Activated naive CD4-positive, alpha-beta T cell treated with anti-CD3 and anti-CD28 coated beads for 36 hours (primary cell): ENCODE measurements at regions not wholly inside any gene's neighbourhood (a gene's known extent, or its start where the extent isn't known, plus 50 kb on each side); places are given as distances from the start of the nearest gene placed in this dataset.

Experiments
- CTCF ChIA-PET: fragments of 350-600 bp; sonication (Branson Sonifier 250); formaldehyde crosslinking; loops from one replicate; lab custom pipeline; 2021; ENCODE audit warnings: antibody characterized with exemption; lab: Charles Lee
- DNase-seq: peaks from one replicate; pipeline ENCODE4 v3.0.0-alpha.2; 2020
- H3K27ac Mint-ChIP-seq: one replicate; pipeline ENCODE4 v1.8.0; 2021; ENCODE audit warnings: mild to moderate bottlenecking, mixed read lengths
- H3K27me3 Mint-ChIP-seq: one replicate; pipeline ENCODE4 v1.8.0; 2021; ENCODE audit warnings: low read depth, mixed read lengths
- H3K36me3 Mint-ChIP-seq: one replicate; pipeline ENCODE4 v1.8.0; 2021; ENCODE audit warnings: low read depth, mixed read lengths
- H3K4me1 Mint-ChIP-seq: one replicate; pipeline ENCODE4 v1.8.0; 2021; ENCODE audit warnings: low read depth, mixed read lengths
- H3K4me3 Mint-ChIP-seq: one replicate; pipeline ENCODE4 v1.8.0; 2021; ENCODE audit warnings: mild to moderate bottlenecking, moderate library complexity, mixed read lengths
- H3K9me3 Mint-ChIP-seq: one replicate; pipeline ENCODE4 v1.8.0; 2021; ENCODE audit warnings: mixed read lengths
- intact Hi-C: fragments of 100-400 bp; cut with micrococcal nuclease; formaldehyde crosslinking; loops from one replicate; pipeline ENCODE4 v1.15.1; 2023

DNA sequence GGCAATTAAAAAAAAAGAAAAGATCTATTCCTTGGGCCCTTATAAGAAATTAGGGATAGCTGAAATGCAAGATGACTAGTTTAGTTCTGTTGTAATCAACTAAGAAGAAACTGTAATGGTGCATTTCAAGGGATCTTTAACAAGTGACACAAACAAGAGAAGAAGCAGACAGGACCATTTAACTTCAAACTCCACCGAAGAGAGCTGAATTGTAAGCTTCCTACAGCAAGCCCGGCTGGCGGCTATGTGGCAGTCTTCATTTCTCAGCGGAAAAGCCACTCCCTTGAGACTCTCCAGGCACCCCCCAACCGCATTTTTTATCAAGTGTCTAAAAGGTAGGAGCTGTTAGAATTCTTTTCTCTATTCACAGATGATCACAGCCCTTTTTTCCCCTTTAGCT lies 305.2 kb upstream of the ZNF507 start:
- CTCF ChIA-PET, result interaction anchor here (0.7 to 1.4 kb wide), 4 partner anchors 12 to 91 kb away, joined by 3 to 5 read pairs (median 4); no protein-coding TSS in a partner anchor
- H3K27ac Mint-ChIP-seq, result no peak overlapping the region
- intact Hi-C loops, result loop anchor here (5.0 to 10.0 kb wide), 3 partner anchors 185 to 1358 kb away; no protein-coding TSS in a partner anchor

GRCh38 chr19:32041681-32042292 lies 303.6 kb upstream of the ZNF507 start:
- Mint-ChIP-seq H3K4me3 (no peak overlapping the region), H3K9me3 (no peaks in the 10 kb centered on the region), H3K27me3 (peaks cover 27% of the 10 kb centered on the region), H3K36me3 (no peaks in the 10 kb centered on the region), H3K4me1 (peaks cover 6% of the 10 kb centered on the region), H3K27ac (no peak overlapping the region)
- CTCF ChIA-PET, result interaction anchor here (0.8 to 0.9 kb wide), 2 partner anchors 8 to 1158 kb away, joined by 3 to 4 read pairs; no protein-coding TSS in a partner anchor
- peak; percentile 62 for DNase-seq
- intact Hi-C loops, result loop anchor here (5.0 to 10.0 kb wide), 3 partner anchors 183 to 1359 kb away; no protein-coding TSS in a partner anchor

More for the DNA sequence above, 305.2 kb upstream of the ZNF507 start:
- DNase-seq, result no peak
- H3K9me3 Mint-ChIP-seq, result no peaks in the 10 kb centered on the region
- peaks cover 22% of the 10 kb centered on the region for H3K27me3 Mint-ChIP-seq
- no peaks in the 10 kb centered on the region for H3K36me3 Mint-ChIP-seq
- H3K4me3 Mint-ChIP-seq, result no peak overlapping the region
- H3K4me1 Mint-ChIP-seq, result peaks cover 6% of the 10 kb centered on the region

GRCh38 chr19:32047788-32048187 lies 297.6 kb upstream of the ZNF507 start:
- no peaks in the 10 kb centered on the region for H3K9me3 Mint-ChIP-seq
- H3K36me3 Mint-ChIP-seq, result no peaks in the 10 kb centered on the region
- intact Hi-C loops, result loop anchor here (10.0 kb wide), 2 partner anchors 177 to 1263 kb away; no protein-coding TSS in a partner anchor
- CTCF ChIA-PET, result interaction anchor here (0.6 kb wide), 1 partner anchor 671 kb away, joined by 3 read pairs; no protein-coding TSS in a partner anchor
- no peak overlapping the region for H3K4me3 Mint-ChIP-seq
- peaks cover 2% of the 10 kb centered on the region for H3K4me1 Mint-ChIP-seq
- no peak for DNase-seq
- peaks cover 22% of the 10 kb centered on the region for H3K27me3 Mint-ChIP-seq
- no peak overlapping the region for H3K27ac Mint-ChIP-seq

DNA sequence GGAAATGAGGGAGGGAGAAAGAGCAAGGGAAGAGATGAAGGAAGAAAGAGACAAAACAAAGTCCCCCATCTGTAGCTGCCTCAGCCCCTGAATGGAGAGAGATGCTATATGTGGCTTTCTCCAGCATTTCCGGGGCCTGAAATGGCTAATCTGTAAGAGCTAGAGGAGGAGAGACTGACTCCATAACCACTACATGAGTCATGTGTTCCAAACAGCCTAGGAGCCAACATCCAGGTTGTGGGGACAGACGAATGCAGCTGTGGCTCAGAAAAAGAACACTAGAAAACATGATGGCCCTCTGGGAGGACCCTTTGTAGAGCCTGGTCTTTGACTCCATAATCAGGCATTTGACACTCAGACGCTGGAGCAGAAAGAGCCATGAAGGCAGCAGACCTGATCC lies 292.0 kb upstream of the ZNF507 start:
- no peaks in the 10 kb centered on the region for H3K36me3 Mint-ChIP-seq
- no peaks in the 10 kb centered on the region for H3K4me1 Mint-ChIP-seq
- H3K4me3 Mint-ChIP-seq, result no peak overlapping the region
- H3K27me3 Mint-ChIP-seq, result peaks cover 8% of the 10 kb centered on the region
- no peak overlapping the region for H3K27ac Mint-ChIP-seq
- no peaks in the 10 kb centered on the region for H3K9me3 Mint-ChIP-seq
- DNase-seq, result no peak
- intact Hi-C loops, result no loop called here
- CTCF ChIA-PET, result no interaction called here

DNA sequence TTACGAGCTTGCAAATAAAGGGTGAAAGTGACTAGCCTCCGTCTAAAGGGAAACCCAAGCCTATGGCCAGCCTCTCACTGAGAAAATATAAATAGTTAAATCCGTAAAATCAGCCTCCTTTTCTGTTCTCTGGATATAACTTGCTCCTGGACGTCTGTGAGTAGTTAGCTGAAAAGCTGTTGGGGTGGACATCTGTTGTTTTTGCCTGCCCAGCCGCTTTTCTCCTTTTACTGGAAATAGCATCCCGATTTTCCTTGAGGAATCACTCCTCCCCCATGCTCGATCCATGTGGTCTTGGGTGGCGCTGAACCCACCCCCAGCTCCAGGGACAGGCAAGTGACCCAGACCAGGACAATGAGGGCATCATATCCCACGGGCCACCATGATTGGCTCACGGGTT lies 291.5 kb upstream of the ZNF507 start:
- CTCF ChIA-PET, result no interaction called here
- Mint-ChIP-seq H3K27me3 (peaks cover 8% of the 10 kb centered on the region), H3K27ac (no peak overlapping the region), H3K36me3 (no peaks in the 10 kb centered on the region), H3K4me3 (no peak overlapping the region), H3K9me3 (no peaks in the 10 kb centered on the region), H3K4me1 (no peaks in the 10 kb centered on the region)
- intact Hi-C loops, result no loop called here
- DNase-seq, result no peak

DNA sequence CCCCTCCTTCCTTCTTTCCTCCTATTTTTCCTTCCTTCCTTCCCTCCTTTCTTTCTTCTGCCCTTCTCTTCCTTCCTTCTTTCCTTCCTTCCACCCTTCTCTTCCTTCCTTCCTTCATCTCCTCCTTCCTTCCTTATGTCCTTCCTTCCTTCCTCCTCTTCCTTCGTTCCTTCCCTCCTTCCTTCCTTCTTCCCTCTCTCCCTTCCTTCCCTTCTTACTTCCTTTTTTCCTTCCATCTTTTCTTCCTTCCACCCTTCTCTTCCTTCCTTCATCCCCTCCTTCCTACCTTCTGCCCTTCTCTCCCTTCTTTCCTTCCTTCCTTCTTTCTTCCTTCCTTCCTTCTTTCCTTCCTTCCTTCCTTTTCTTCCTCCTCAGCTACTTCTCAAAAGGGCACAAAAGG lies 287.3 kb upstream of the ZNF507 start:
- Mint-ChIP-seq H3K4me3 (no peak overlapping the region), H3K36me3 (no peaks in the 10 kb centered on the region), H3K27me3 (peaks cover 7% of the 10 kb centered on the region), H3K9me3 (no peaks in the 10 kb centered on the region), H3K4me1 (no peaks in the 10 kb centered on the region), H3K27ac (no peak overlapping the region)
- intact Hi-C loops, result no loop called here
- CTCF ChIA-PET, result no interaction called here
- DNase-seq, result no peak

DNA sequence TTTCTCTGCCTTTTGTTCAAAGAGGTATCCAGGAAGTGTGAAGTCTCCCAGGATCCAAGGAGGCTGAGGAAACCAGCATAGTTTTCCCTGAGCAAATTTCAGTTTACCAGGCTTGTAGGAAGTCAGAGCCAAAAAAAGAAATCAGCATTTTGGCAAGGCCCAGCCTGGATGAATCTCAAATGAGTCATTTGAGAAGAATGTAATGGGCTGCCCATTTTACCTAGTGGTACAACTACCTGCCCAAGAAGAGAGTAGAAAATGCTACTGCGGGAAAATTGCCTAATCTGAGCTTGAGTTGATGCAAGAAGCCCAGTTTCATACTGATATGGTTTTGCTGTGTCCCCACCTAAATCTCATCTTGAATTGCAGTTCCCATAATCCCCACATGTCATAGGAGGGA lies 284.1 kb upstream of the ZNF507 start:
- peaks cover 2% of the 10 kb centered on the region for H3K9me3 Mint-ChIP-seq
- H3K4me1 Mint-ChIP-seq, result no peaks in the 10 kb centered on the region
- H3K27me3 Mint-ChIP-seq, result no peaks in the 10 kb centered on the region
- no peak overlapping the region for H3K27ac Mint-ChIP-seq
- no peaks in the 10 kb centered on the region for H3K36me3 Mint-ChIP-seq
- H3K4me3 Mint-ChIP-seq, result no peak overlapping the region
- no peak for DNase-seq
- CTCF ChIA-PET, result no interaction called here
- intact Hi-C loops, result no loop called here

- intact Hi-C loops, result no loop called here
- Mint-ChIP-seq H3K9me3 (peaks cover 2% of the 10 kb centered on the region), H3K36me3 (no peaks in the 10 kb centered on the region), H3K27ac (no peak overlapping the region), H3K4me3 (no peak overlapping the region), H3K27me3 (no peaks in the 10 kb centered on the region), H3K4me1 (no peaks in the 10 kb centered on the region)
- CTCF ChIA-PET, result no interaction called here
- no peak for DNase-seq
Measured at GRCh38 chr19:32063601-32064000, 281.8 kb upstream of the ZNF507 start.

GRCh38 chr19:32066056-32066455 lies 279.4 kb upstream of the ZNF507 start:
- no peaks in the 10 kb centered on the region for H3K27me3 Mint-ChIP-seq
- H3K9me3 Mint-ChIP-seq, result peaks cover 2% of the 10 kb centered on the region
- CTCF ChIA-PET, result no interaction called here
- H3K4me3 Mint-ChIP-seq, result no peak overlapping the region
- intact Hi-C loops, result no loop called here
- H3K4me1 Mint-ChIP-seq, result no peaks in the 10 kb centered on the region
- no peaks in the 10 kb centered on the region for H3K36me3 Mint-ChIP-seq
- no peak overlapping the region for H3K27ac Mint-ChIP-seq
- no peak for DNase-seq

- no peaks in the 10 kb centered on the region for H3K27me3 Mint-ChIP-seq
- intact Hi-C loops, result no loop called here
- CTCF ChIA-PET, result no interaction called here
- no peak overlapping the region for H3K27ac Mint-ChIP-seq
- DNase-seq, result no peak
- H3K9me3 Mint-ChIP-seq, result peaks cover 2% of the 10 kb centered on the region
- H3K4me3 Mint-ChIP-seq, result no peak overlapping the region
- H3K36me3 Mint-ChIP-seq, result no peaks in the 10 kb centered on the region
- no peaks in the 10 kb centered on the region for H3K4me1 Mint-ChIP-seq
Measured at GRCh38 chr19:32067685-32068084, 277.7 kb upstream of the ZNF507 start.

DNA sequence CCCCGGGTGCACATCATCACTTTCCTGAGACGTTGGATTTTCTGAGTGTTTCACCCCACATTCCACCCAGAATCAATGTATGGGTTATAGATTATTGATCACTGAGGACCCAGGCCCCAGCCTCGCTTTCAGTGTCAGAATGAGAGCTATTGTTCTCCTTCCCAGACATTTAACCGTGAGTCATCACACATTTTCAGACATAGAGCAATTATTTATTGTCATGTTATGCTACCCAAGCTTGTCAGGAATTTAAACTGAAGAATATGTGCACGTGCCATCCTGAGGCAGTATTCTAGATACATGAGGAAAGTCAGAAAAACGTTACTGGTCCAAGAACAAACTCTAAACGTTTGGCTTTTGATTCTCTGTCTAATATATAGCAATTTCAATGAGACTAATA lies 276.6 kb upstream of the ZNF507 start:
- intact Hi-C loops, result no loop called here
- no peaks in the 10 kb centered on the region for H3K27me3 Mint-ChIP-seq
- no peaks in the 10 kb centered on the region for H3K4me1 Mint-ChIP-seq
- no peaks in the 10 kb centered on the region for H3K36me3 Mint-ChIP-seq
- H3K4me3 Mint-ChIP-seq, result no peak overlapping the region
- no peak overlapping the region for H3K27ac Mint-ChIP-seq
- CTCF ChIA-PET, result no interaction called here
- H3K9me3 Mint-ChIP-seq, result peaks cover 2% of the 10 kb centered on the region
- DNase-seq, result no peak

- Mint-ChIP-seq H3K36me3 (no peaks in the 10 kb centered on the region), H3K9me3 (no peaks in the 10 kb centered on the region), H3K27ac (no peak overlapping the region), H3K4me3 (no peak overlapping the region), H3K4me1 (no peaks in the 10 kb centered on the region), H3K27me3 (no peaks in the 10 kb centered on the region)
- CTCF ChIA-PET, result no interaction called here
- DNase-seq, result no peak
- intact Hi-C loops, result no loop called here
Measured at GRCh38 chr19:32070101-32070500, 275.3 kb upstream of the ZNF507 start.

GRCh38 chr19:32082028-32082427 lies 263.4 kb upstream of the ZNF507 start:
- DNase-seq, result no peak
- Mint-ChIP-seq H3K27me3 (peaks cover 3% of the 10 kb centered on the region), H3K4me3 (no peak overlapping the region), H3K9me3 (peaks cover 3% of the 10 kb centered on the region), H3K36me3 (no peaks in the 10 kb centered on the region), H3K27ac (no peak overlapping the region), H3K4me1 (no peaks in the 10 kb centered on the region)
- CTCF ChIA-PET, result no interaction called here
- intact Hi-C loops, result no loop called here
